ENCODE measurements at regions not wholly inside any gene's neighbourhood (a gene's known extent, or its start where the extent isn't known, plus 50 kb on each side); places are given as distances from the start of the nearest gene placed in this dataset.
A peak's percentile ranks its signal among the peaks of the same experiment; 100 is the strongest.

- no peak for DNase-seq (ENCODE audit: low read depth)
These were observed 424.0 kb downstream of the CDH2 start for GRCh38 chr18:27752944-27753343.

- no peak for DNase-seq (ENCODE audit: low read depth)
These were observed 426.0 kb downstream of the CDH2 start for GRCh38 chr18:27750923-27751322.

DNA sequence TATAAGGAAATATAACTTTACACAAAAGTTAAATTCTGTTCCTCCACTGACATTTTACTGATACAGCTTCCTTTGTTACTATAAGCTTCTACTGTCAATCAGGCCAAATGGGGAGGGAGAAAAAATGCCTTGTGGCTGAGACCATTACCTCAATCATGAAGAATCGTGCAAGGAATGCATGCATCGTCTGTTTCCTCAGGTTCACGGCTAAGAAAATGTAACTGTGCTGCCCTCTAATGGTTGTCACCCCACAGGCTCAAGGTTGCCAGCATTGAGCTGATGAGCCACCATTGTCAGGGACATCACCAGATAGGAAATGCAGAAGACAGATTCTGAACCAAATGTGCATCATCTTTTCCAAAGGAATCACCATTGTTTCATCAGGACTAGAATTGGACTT is 426.9 kb downstream of the CDH2 start:
- peak; percentile 25 for DNase-seq (ENCODE audit: low read depth)

- no peak for DNase-seq (ENCODE audit: low read depth)
These were observed 427.7 kb downstream of the CDH2 start for GRCh38 chr18:27749194-27749593.

DNA sequence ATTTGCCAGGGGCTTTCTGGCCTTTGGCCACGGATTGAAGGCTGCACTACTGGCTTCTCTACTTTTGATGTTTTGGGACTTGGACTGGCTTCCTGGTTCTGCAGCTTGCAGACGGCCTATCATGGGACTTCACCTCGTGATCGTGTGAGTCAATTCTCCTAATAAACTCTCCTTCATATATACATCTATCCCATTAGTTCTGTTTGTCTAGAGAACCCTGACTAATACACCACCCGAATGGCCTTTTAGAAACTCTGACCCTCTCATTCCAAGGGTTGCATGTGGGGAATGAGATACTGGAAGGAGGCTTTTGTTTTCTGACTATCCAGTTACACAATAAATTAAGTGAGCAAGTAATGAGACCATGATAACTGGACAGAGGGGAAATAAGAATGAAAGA is 430.7 kb downstream of the CDH2 start:
- no peak for DNase-seq (ENCODE audit: low read depth)

DNA sequence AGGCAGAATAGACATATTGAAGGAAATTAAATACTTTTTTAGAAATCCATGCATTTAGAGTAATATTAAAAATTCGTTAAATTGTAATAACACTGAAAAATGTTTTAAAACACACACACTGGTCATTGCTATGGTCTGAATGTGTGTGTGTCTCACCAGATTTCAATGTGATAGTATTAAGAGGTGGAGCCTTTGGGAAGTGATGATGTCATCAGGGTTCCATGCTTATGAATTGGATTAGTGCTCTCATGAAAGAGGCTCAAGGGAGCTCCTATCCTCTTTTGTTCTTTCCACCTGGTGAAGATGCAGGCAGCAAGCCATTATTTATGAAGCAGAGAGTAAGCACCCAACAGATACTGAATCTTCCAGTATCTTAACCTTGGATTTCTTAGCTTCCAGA is 441.8 kb downstream of the CDH2 start:
- no peak for DNase-seq (ENCODE audit: low read depth)

- DNase-seq (ENCODE audit: low read depth): no peak
These were observed 445.7 kb downstream of the CDH2 start for GRCh38 chr18:27731211-27731610.

- no peak for DNase-seq (ENCODE audit: low read depth)
These were observed 448.3 kb downstream of the CDH2 start for GRCh38 chr18:27728659-27729058.

DNA sequence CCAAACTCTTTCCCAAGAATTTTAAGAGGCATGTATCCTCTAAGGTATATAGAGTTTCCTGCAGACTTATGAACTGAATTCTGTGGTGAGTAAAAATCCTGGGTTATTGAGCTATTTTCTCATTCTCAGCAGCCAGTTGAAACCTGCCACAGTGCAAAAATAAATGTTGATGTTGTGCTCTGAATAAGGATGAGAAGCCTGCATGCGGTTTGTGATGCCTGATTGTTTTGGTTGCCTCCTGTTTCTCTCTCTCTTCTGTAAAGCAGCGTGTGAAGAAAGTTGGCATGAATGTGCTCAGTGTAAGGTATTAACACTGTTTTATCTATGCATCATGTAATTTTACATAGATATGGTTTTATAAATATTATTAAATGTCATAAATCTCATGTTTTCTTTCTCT is 452.6 kb downstream of the CDH2 start:
- no peak for DNase-seq (ENCODE audit: low read depth)

GRCh38 chr18:27723168-27723567 is 453.8 kb downstream of the CDH2 start:
- no peak for DNase-seq (ENCODE audit: low read depth)

DNA sequence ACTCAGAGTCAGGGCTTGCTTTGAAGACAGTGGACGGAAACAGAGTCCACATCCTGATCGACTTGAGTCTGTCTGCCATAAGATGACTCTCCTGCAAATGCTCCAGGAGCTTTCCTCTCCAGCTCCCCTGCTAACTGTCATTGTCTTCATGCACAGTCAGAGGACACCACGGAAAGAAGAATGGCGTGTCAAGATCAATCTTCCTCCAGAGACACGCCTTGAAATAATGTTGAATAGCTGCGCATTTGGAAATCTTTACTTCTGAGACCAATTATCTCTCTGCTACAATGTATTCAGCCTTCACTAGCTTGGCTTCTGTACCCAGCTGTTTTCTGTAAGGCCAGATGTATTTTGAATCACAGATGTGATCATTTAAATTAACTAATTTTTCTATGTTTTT is 457.2 kb downstream of the CDH2 start:
- DNase-seq (ENCODE audit: low read depth): no peak

DNA sequence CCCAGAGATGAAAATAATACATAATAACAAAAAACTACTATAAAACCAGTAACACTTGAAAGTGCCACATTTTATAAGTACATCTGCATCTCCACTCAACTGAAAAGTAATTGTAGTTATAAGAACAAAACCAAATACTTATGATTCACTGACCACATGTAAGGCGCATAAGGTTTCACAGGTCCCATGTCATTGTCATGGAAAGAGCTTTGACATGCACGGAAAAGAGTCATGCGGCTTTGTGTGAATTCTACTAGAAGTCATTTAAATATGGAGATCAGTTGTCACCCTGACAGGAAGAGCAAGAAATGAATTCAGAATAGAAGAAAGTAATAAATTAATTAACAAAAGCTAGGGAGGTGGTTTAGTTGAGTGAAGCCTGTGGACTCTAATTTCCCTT is 459.1 kb downstream of the CDH2 start:
- DNase-seq (ENCODE audit: low read depth): no peak

- DNase-seq (ENCODE audit: low read depth): no peak
These were observed 459.7 kb downstream of the CDH2 start for GRCh38 chr18:27717250-27717649.

DNA sequence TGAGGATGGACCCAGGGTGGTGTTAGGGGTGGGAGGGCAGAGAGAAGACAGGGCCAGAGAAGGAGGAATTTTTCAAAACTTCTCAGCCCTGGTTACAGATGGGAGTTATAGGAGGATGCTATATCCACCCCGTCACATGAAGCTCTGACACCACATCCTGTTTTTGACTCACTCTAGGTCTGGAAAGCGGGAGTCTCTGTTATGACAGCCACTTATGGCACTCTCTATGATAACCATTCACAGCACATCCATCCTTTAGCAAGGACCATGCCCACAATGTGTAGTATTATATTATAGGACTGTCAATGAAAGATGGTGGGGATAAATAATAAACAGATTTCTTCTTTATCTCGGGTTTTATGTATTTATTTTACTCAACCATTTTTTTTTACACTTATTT is 461.2 kb downstream of the CDH2 start:
- DNase-seq (ENCODE audit: low read depth): no peak

DNA sequence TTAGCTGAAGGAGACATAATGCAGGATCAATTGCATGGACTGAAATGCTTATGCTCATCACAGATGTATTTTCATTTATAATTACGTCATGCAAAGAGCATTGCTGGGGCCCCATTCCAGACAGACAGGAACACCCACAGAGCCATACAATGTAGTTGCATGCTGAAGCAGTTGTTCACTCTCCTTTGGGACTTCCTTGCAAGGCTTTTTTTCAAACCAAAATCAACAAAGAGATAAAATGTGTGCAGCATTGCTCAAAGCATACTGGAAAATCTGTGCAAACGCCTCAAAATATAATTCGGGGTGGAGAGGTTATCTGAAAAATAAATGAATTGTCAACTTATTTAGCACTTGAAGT is 463.2 kb downstream of the CDH2 start:
- DNase-seq (ENCODE audit: low read depth): peak; percentile 43

DNA sequence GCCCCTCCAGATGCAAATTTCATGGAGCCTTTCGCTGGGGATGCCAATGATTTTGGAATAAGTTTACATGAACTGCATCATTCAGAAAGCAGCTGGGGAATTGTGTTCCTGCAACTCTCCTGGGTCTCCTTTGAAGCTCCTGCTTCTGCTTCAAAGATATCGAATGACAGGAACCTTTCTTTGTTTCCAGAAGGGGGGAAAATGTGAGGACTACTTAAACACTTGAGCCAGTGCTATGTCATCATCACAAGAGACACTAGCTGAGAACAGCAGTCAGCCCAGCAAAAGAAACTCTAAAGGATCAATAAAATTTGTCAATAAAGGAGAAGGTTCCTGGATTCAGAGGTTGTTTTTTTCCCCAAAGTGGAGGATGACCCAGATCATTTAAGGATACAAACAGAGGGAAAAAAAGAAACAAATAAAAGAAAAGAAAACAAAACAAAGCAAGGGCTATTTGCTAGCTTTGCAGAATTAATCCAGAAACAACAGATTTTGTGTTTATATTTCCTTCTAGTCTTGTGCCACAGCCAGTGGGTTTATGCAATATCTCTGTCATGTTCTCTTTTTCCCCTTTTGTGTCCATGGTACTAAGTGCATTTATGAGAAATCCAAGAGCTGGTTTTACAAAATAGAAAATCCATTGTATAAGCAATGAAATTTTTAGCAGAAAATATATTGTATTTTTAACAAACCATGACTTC is 463.7 kb downstream of the CDH2 start:
- DNase-seq (ENCODE audit: low read depth): peak; percentile 1

DNA sequence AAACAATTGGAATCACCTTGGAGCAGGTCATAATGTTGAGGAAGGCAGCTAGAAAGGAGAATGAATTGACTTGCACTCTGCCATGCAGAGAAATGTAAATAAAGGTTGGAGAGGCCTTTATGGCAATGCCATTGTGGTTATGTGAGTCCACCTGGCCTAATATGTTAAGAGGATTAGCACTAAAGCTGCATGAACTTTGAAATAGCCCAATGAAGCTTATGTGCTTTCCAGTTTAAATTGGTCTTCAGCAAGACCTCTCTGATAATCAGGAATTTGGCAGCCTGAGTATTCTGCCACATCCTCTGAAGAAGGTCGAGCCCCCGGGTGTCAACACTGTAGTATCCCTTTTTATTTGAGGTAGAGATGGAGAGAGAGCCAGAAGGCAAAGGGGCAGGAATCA is 464.9 kb downstream of the CDH2 start:
- DNase-seq (ENCODE audit: low read depth): no peak

- no peak for DNase-seq (ENCODE audit: low read depth)
These were observed 465.5 kb downstream of the CDH2 start for GRCh38 chr18:27711382-27711781.

DNA sequence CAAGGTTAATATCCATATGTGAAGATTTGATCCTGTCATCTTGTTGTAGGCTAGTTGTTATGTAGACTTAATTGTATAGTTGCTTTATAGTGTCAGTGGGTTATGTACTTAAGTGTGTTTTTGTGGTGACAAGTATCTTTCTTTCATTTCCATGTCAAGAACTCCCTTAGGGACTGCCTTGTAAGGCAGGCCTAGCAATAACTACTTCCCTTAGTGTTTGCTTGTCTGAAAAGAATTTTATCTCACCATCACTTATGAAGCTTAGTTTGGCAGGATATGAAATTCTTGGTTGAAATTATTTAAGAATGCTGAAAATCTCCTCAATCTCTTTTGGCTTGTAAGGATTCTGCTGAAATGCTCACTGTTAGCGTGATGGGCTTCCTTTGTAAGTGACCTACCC is 467.6 kb downstream of the CDH2 start:
- DNase-seq (ENCODE audit: low read depth): no peak

DNA sequence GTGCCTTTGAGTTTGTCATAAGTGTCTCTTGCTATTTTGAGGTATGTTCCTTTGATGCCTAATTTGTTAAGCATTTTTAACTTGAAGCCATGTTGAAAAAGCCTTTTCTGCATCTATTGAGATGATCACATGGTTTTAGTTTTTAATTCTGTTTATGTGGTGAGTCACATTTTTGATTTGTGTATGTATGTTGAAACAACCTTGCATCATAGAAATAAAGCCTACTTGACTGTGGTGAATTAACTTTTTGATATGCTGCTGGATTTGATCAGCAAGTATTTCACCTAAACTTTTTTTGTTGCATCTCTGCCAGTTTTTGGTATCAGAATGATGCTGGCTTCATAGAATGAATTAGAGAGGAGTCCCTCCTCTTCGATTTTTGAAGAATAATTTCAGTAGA is 469.7 kb downstream of the CDH2 start:
- DNase-seq (ENCODE audit: low read depth): no peak

DNA sequence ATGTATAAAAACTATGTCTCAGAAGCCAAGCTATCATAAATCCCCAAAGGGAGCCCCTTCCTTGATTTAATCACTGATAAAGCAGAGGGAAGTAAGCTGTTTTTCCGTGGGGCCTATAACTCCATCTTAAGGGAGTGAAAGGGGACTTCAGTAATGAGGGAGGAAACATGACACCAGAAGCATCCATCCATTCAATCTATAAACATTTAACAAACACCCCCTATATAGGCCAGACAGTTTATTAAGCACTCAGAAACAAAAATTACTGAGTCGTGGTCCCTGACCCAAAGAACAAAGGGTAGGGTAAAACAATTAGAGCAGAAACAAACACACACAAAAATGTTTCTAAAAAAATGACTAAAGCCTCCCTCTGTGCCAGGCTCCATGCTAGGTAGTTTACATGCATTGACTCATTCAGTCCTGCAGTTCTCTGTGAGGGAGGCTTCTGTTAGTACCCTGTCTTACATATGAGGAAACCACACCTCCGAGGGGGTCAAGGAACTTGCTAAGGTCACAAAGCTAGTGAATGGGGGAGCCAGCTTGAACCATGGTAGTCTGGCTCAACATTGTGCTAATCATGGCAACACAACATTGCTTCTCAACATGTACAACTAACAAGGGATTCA is 472.1 kb downstream of the CDH2 start:
- DNase-seq (ENCODE audit: low read depth): no peak

DNA sequence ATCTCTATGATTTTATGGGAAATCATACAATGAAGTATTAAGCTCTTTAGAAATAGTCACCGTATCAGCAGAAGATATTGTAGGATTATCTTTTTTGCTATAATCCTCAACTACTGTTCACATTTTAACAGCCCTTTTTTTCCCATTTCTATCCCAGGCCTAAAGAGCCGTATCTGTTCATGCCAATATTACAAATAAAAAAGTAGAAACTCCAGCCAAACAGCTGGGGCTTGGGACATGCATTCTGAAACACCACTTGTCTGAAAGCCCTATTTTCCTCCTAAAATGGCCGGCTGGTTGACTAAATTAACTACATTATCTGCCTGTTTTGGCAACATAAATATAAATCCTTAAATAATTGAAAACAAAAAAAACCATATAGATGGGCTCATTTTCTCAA is 477.8 kb downstream of the CDH2 start:
- DNase-seq (ENCODE audit: low read depth): no peak

- no peak for DNase-seq (ENCODE audit: low read depth)
These were observed 480.8 kb downstream of the CDH2 start for GRCh38 chr18:27696148-27696547.

- no peak for DNase-seq (ENCODE audit: low read depth)
These were observed 481.4 kb downstream of the CDH2 start for GRCh38 chr18:27695503-27695902.
